ENCODE measurements at regions not wholly inside any gene's neighbourhood (a gene's known extent, or its start where the extent isn't known, plus 50 kb on each side); places are given as distances from the start of the nearest gene placed in this dataset.

- no peak for DNase-seq
Observed at GRCh38 chr6:148177589-148178233, 164.9 kb upstream of the SASH1 start.

- no peak for DNase-seq
Observed at GRCh38 chr6:148179786-148180185, 162.9 kb upstream of the SASH1 start.

- no peak for DNase-seq
Observed at GRCh38 chr6:148182378-148182777, 160.3 kb upstream of the SASH1 start.

GRCh38 chr6:148183776-148184175 is 158.9 kb upstream of the SASH1 start:
- DNase-seq: no peak

- no peak for DNase-seq
Observed at GRCh38 chr6:148186916-148187315, 155.7 kb upstream of the SASH1 start.

- DNase-seq: no peak
Observed at GRCh38 chr6:148192310-148192709, 150.3 kb upstream of the SASH1 start.

GRCh38 chr6:148193063-148193680 is 149.5 kb upstream of the SASH1 start:
- DNase-seq: no peak

GRCh38 chr6:148195511-148195910 is 147.1 kb upstream of the SASH1 start:
- DNase-seq: peak; percentile 5

- no peak for DNase-seq
Observed at GRCh38 chr6:148199584-148199983, 143.1 kb upstream of the SASH1 start.

GRCh38 chr6:148200293-148200692 is 142.3 kb upstream of the SASH1 start:
- DNase-seq: no peak

GRCh38 chr6:148200781-148201180 is 141.9 kb upstream of the SASH1 start:
- no peak for DNase-seq

GRCh38 chr6:148203281-148203925 is 139.2 kb upstream of the SASH1 start:
- DNase-seq: no peak

GRCh38 chr6:148203970-148204369 is 138.7 kb upstream of the SASH1 start:
- peak; percentile 46 for DNase-seq

- DNase-seq: no peak
Observed at GRCh38 chr6:148208298-148208697, 134.3 kb upstream of the SASH1 start.

- DNase-seq: no peak
Observed at GRCh38 chr6:148211777-148212324, 130.8 kb upstream of the SASH1 start.

GRCh38 chr6:148212366-148212765 is 130.3 kb upstream of the SASH1 start:
- no peak for DNase-seq

GRCh38 chr6:148213366-148213765 is 129.3 kb upstream of the SASH1 start:
- DNase-seq: no peak

- no peak for DNase-seq
Observed at GRCh38 chr6:148214667-148215066, 128.0 kb upstream of the SASH1 start.

GRCh38 chr6:148217051-148217450 is 125.6 kb upstream of the SASH1 start:
- DNase-seq: no peak

GRCh38 chr6:148217921-148218320 is 124.7 kb upstream of the SASH1 start:
- no peak for DNase-seq

- DNase-seq: no peak
Observed at GRCh38 chr6:148218542-148219258, 123.9 kb upstream of the SASH1 start.

- DNase-seq: no peak
Observed at GRCh38 chr6:148221196-148221979, 121.2 kb upstream of the SASH1 start.

GRCh38 chr6:148222376-148222775 is 120.3 kb upstream of the SASH1 start:
- no peak for DNase-seq
